ENCODE measurements at regions not wholly inside any gene's neighbourhood (a gene's known extent, or its start where the extent isn't known, plus 50 kb on each side); places are given as distances from the start of the nearest gene placed in this dataset.

DNA sequence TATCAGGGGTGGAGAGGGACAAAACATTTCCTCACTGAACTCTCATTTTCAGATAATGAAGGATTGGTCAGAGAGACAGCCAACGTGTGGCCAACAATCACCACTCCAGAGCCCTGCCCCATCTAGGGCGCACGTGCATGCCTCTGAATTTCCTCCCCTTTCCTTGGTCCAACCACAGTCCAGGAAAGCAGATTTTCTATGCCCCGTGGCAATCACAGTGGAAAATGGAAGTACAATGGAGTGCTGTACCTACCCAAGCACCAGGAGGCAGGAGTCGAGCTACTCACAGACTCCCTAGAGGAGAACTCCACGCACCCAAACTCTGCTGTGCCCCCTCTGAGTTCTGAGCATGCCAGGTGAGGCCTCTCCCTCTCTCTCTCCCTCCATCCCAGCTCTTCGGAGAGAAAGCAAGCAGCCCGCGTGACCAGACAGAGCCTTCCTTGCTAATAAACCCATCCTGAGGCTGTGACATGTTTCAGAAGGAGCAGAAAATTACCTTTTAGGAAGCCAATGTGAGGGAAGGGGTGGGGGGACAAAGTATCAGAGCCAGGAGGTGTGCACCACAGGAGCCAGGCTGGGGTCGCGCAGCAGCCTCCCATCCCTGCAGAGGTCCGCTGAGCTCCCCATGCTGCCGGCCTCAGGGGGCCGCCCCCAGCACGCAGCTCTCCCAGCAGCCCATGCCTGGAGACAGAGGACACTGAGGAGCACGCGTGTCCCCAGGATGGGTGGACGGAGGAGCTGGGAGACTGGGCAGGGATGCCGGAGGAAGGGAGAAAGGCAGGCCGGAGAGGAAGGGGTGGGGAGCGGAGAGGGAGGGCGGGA, 73.4 kb downstream of the PITPNM2 start:
- DNase-seq (ENCODE audit: low spot score): no peak

GRCh38 chr12:123076604-123077297, 74.1 kb downstream of the PITPNM2 start:
- DNase-seq (ENCODE audit: low spot score): no peak

GRCh38 chr12:123075646-123076171, 75.2 kb downstream of the PITPNM2 start:
- DNase-seq (ENCODE audit: low spot score): no peak

DNA sequence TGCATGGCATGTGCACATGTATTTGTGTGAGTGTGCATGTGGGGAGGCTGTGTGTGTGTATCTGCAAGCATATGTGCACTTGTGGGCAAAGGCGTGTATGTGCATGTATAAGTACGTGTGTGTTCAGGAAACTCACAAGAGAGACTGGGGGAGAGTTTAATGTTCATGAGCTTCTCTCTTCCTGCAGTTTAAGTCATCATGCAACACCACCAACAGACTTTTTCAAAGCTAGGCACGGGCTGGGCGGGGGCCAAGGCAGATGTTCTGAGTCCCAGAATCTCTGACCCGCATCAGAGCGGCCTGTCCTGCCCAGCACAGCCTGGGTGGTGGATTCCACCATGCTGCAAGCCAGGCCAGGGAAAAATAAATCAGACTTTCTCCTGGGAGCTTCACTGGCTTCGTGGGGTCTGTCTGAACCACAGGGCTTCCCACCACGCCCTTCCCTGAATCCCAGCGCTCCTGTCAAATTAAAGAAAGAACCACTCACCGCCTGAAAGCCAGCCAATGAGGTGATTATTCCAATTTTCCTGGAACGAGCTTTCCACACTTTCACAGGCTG, 75.7 kb downstream of the PITPNM2 start:
- DNase-seq (ENCODE audit: low spot score): no peak

DNA sequence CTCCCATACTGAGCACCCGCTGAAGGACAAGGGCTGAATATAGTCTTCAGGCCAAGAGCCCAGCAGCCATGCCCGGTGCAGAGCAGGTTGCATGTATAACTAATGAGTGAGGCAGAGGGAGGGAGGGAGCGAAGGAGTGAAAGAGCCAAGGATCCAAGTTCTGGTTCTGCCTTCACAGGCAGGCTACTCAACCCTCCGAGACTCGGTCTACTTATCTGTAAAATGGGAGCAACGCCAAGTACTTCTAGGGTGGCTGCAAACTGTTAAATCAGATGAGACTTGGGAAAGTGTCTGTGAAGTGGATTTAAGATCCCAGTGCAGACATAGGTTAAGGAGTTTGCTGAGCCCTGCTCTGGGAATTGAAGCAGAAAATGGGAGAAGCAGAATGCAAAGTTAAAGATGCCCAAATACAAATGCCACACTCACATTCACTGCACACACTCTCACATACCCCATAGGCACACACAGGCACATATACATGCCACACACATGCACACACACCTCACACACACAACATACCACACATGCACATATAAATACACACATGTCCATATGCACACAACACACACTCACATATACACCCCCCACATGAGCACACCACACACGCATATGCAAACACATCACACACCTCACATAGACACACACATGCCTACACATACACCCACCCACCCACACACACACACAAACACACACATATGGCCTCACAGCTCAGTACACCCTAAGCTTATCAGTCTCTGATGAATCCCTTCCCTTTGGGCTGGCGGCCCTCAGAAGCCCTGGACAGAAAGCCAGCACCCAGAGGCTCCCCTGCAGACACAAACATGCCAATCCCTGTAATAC, 76.7 kb downstream of the PITPNM2 start:
- no peak for DNase-seq (ENCODE audit: low spot score)

DNA sequence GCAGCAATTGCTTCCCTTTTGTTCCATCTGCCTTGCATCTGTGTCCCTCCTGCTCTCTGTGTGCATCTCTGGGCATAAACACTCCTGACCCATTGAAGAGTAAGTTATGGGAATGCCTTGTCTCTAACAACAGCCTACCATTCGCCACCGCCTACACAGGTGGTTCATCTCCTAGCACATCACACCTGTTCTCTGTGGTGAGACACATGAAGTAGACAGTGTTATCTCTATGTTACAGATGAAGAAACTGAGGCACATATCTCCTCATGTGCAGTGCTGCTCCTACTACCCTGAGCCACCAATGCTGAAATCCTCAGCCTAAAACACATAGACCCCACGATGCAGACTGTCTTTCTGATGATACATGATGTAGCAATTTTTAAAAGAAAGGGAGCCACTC, 77.6 kb downstream of the PITPNM2 start:
- DNase-seq (ENCODE audit: low spot score): no peak

- no peak for DNase-seq (ENCODE audit: low spot score)
These were observed 79.0 kb downstream of the PITPNM2 start for GRCh38 chr12:123071857-123072256.

GRCh38 chr12:123071099-123071800, 79.6 kb downstream of the PITPNM2 start:
- no peak for DNase-seq (ENCODE audit: low spot score)

DNA sequence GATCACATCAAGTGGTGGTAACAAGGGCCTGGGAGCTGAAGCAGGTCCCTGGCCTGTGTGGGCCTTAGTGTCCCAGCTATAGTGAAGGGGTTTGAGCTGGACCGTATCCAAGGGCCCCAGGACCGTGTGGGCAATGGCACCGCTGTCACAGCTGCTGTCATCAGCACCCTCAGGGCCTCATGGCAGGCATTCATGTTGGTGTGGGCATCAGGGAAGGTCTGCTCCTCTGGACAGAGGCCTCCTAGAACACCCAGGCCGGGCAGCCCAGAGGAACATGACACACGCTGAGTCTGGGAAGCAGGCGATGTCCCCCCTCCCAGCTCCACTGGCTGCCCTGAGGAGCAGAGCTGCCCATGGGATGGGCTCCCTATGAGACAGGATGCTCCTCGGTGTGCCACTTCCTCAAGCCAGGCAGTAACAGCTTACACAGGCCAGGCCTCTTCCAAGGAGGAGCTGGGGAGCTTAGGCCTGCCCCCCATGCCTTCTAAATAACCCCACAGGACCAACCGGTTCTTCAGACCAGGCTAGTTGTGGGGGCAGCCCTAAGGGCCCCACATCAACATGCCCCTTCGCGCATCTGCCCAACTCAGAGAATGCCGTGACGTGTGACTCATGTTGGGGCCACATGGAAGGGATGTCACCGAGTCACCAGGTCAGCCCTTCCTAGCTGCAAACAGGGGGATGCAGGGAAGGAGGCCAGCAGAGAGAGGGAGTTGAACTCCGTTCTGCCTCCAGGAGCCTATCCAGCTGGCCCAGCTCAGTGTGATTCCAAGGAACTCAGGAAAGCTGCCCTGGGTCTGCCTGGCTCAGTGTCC, 80.4 kb downstream of the PITPNM2 start:
- no peak for DNase-seq (ENCODE audit: low spot score)

- no peak for DNase-seq (ENCODE audit: low spot score)
These were observed 81.2 kb downstream of the PITPNM2 start for GRCh38 chr12:123069436-123070266.

DNA sequence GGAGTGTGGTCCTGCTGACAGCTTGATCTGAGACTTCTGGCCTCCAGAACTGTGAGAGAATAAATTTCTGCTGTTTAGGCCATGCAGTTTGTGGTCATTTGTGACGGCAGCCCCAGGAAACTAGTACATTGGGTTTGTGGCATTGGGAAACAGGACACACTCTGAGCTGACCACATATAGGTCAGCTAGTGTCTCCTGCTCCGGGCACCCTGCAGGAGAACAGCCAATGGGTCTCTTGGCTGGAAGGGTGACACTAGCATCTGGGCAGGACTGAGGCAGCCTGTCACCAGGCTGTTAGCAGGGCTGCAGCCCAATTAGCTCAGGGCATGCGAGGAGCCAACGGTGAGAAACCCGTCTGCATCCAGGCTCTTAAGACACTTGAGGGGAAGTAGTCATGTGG, 83.2 kb downstream of the PITPNM2 start:
- no peak for DNase-seq (ENCODE audit: low spot score)

DNA sequence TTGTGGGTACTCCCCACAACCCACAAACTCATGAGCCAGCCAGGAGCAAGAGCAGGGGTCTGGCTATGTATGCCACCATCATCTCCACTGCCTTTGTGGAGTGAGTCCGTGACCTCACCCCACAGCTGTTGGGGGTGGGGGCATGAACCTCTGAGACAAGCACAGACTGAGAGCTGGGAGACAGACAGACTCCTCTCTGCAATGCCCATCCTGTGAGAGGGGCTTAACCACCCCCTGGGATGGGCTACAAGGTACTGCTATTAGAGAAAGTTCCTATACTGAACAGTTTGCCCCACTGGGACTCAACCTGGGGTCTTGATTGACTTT, 84.5 kb downstream of the PITPNM2 start:
- no peak for DNase-seq (ENCODE audit: low spot score)

GRCh38 chr12:123065676-123066383, 85.1 kb downstream of the PITPNM2 start:
- no peak for DNase-seq (ENCODE audit: low spot score)

GRCh38 chr12:123064885-123065619, 84.6 kb downstream of the ARL6IP4 start:
- no peak for DNase-seq (ENCODE audit: low spot score)

DNA sequence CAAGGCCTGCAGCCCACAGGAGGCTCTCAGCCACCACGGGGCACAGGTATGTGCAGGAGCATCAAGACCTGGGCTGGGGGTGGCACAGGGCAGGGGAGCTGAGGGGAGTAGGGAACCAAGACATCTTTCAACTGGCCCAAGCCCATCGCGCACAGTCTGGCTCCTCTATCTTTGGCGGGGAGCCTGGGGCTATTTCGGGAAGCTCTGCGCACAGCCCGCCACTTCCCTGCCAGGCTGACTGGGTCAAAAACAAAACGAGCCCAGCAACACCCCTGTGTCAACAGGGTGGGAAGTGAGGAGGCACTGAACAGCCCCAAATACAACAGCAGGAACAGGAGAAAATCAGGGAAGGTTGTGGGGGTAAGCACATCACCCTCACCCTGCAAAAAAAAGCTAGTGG, 83.9 kb downstream of the ARL6IP4 start:
- no peak for DNase-seq (ENCODE audit: low spot score)

- no peak for DNase-seq (ENCODE audit: low spot score)
These were observed 83.1 kb downstream of the ARL6IP4 start for GRCh38 chr12:123063535-123063934.

DNA sequence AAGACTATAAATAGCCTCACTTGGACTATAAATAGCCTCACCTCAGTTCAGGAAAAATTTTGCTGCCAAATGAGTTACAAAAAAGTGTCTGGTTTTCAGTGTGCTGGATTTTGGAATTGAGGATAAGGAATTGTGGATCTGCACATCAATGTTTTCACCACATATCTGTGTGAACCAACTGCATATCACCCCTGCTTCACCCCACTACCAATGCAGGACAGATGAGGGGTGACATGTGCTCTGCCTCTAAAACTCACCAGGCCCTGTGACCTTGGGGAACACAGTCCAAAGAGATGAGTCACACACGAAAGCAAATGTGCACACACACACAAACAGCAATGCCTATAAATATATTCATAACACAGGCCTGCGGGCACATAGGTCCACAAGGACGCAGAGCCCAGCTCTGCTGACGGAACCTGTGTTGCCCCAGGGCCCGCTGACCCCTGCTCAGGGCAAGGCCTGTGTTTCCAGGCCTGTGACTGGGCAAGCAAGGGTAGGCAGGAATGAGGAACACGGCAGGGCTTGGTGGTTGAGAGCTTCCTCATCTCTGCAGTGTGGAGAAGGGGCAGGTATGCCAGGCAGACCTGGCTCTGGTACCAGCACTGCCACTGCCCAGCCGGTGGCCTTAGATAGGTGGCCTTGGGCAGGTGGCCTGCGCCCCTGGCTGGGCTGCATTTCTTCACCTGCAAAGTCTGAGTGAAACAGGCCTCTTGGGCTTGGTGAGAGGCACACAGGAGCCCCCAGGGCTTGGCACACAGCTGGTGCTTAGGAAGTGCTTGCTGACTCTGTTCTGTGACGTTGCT, 82.4 kb downstream of the ARL6IP4 start:
- peak; percentile 21 for DNase-seq (ENCODE audit: low spot score)

Measured in LoVo (cell line).